Activated CD4-positive, CD25-positive, alpha-beta regulatory T cell treated with anti-CD3 and anti-CD28 coated beads, Interleukin-2, amount 50 U/mL, for 24 hours (primary cell): ENCODE measurements at regions not wholly inside any gene's neighbourhood (a gene's known extent, or its start where the extent isn't known, plus 50 kb on each side); places are given as distances from the start of the nearest gene placed in this dataset.

Experiments used
- ATAC-seq, 2 donors: fragments of 150-1000 bp; cut with Tn5 transposase; one replicate each; pipeline ENCODE4 v1.10.0; 2021; ENCODE audit warnings: mild to moderate bottlenecking in 1 of 2, moderate library complexity in 1 of 2

DNA sequence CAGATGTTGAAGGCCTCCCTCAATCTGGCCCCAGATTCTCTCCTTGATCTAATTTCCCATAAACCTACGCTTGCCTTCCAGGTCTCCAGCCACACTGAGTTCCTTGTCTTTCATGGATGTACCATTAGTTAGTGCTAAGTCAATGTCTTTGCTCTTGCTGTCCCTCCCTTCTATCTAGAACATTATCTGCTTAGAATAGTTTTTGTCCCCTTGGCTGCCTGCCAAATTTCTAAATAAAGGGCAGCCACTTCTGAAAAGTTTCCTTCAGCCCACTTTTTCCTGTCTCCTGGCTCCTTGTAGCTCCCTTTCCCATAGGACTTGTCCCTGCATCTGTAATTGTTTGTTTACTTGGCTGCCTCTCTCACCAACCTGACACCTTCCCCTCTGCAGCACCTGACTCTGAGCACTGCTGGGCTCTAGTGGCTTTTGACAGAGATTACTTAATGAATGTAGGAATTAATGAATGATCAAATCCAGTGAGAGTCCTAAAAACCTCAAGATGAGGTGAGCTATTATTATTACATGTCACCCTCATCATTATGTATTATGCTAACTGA, 58.3 kb downstream of the CXCL12 start:
- ATAC-seq: no peak

DNA sequence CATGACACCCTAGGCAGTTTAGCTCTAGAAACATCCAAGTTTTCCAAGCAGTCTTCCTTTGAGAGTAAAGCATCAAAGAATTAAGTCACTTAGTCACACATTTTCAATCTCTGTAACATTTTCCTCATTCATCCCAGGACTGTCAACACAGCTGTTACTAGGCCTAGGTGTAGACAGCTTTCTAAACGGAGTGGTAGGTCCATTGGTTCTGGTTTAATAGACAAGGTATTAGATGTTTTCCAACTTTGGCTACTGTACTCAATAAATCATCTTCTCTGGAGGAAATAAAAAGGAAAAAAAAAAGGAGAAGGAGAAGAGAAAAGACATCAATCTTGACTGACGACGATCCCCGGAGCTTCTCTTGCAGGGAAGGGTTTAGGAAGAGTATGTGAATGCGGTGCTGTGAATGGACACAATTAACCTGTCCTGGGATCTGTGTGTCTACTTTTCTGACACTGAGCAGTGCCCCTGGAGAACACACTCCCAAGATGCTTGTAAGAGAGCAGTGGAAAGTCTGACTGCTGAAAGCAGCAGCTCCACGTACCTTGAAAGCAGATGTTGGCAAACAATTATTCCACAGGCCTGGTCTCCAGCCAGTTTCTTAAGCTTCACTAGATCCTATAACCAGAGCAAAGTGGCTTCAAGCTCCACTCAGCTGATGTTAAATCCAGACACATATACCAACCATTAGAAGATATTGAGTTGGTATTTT, 59.1 kb downstream of the CXCL12 start:
- no peak for ATAC-seq

DNA sequence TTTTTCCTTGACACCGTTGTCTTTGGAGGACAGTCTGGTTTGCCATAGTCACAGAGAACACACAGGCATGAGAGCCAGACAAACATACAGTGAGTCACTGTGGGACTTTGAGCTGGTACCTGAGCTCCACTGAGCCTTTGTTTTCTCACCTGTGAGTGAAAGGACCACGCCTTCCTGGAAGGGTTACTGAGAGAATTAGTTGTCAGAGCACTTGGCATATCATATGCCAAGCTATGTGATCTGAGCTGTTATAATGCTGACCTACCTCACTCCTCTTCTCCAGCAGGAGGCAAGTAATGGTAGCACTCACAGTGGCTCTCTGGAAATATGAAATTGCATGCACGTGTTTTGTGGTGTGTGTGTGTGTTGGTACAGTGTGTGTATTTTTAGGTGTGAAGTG, 59.7 kb downstream of the CXCL12 start:
- ATAC-seq: no peak

GRCh38 chr10:44323838-44324237, 61.1 kb downstream of the CXCL12 start:
- no peak for ATAC-seq

- ATAC-seq: no peak
Measured at GRCh38 chr10:44322137-44322536, 62.8 kb downstream of the CXCL12 start.

DNA sequence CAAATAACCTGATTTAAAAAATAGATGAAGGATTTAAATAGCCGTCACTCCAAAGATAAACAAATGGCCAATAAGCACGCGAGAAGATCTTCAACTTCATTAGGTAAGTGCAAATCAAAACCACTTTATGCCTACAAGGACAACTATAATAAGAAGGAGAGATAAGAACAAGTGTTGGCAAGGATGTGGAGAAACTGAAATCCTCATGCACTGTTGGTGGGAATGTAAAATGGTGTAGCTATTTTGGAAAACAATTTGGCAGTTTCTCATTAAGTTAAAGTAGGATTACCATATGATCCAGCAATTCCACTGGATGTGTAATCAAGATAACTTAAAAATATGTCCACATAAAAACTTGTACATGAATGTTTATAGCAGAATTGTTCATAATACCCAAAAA, 64.1 kb downstream of the CXCL12 start:
- no peak for ATAC-seq

GRCh38 chr10:44317856-44318255, 67.0 kb downstream of the CXCL12 start:
- no peak for ATAC-seq

DNA sequence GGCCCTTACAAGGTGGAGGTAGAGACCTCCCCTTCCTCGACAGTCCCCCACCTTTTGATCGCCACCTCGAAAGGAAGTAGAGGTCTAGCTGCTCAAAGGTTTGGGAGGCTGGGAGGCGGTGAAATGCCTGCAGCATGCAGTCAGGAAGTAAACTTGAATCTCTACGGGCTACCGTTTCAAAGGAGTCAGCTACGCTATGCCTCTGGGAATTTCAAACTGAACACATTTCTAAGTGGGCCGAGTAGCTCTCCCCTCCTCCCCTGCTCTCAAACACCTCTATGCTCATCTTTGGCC, 68.0 kb downstream of the CXCL12 start:
- no peak for ATAC-seq

- no peak for ATAC-seq
Measured at GRCh38 chr10:44316187-44316921, 68.5 kb downstream of the CXCL12 start.

- ATAC-seq: no peak
Measured at GRCh38 chr10:44314802-44315460, 70.0 kb downstream of the CXCL12 start.

- ATAC-seq: no peak
Measured at GRCh38 chr10:44313761-44314165, 71.1 kb downstream of the CXCL12 start.

DNA sequence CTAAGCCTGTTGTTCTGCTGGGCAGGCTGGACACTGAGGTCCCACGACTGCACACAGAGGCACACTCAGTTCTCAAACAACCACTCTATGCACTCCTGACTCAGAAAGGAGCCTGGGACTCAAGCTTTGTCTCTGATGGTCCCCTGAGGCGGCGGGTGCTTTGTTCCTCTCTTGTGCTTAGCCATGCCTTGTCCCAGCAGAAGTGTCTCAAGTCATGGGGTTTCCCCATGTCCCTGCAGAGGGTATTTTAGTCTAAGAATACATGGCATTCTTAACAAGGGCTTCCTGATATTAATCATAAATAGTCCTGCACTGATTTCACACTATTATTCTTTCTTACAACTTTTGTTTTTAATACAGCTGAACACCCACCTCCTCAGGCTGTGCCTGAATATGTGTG, 72.5 kb downstream of the CXCL12 start:
- ATAC-seq: no peak

DNA sequence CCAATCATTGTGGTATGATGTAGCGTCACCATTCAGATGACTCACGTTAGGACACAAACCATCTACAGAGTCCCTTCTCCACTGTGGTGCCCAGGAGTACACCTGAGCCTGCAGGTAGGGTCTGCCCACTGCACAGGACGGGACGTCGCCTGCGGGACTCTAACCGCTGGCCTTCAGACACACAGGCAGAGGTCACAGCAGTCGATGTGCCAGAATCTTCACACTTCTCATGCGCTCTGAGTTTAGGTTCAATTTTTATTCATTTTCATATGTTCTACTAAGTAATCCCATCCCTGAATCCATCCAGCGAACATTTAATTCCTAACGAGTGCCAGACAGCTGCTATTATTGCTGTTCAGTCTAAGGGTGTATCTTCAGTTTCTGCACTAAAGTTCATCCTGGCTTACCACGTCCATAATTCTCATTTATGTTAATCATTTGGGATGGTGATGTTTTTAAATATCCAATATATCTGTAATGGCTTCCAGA, 73.3 kb downstream of the CXCL12 start:
- no peak for ATAC-seq

DNA sequence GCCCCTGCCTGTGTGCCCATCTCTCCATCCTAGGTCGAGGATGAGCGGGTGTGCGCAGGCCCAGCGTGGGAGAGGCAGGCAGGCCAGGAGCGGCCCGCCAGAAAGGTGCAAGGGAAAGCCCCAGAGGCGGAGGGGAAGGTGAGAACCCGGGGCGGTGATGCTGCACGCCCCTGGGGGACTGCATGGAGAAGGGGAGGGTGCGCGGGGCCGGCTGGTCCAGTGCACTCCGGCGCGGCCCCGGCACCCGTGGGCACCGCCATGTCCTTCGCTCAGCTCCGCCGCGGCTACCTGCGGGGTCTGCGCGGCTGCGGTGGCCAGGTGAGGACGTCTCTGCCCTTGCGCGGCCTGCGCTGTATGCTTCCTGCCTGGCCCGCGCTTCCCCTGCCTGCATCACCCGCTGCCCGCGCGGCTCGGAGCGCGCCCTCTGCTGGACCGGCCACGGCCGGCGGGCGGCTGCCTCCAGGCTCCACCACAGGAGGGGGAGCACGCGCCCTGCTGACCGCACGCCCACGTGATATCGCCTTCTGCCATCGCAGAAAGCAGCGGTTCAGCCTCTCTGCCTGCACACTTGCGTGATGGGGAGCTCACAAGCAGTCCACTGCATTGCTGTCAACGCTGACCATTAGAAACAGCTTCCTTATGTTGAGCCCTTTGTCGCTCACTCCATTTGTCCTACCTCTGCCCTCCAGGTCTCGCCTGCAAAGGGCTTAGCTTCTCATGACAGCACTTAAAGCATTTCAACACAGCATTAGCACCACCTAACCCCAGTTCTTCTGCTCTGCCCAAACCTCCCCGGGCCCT, 73.9 kb downstream of the CXCL12 start:
- peak; percentile 58 to 79 for ATAC-seq

- ATAC-seq: no peak
Measured at GRCh38 chr10:44309939-44310761, 74.7 kb downstream of the CXCL12 start.

DNA sequence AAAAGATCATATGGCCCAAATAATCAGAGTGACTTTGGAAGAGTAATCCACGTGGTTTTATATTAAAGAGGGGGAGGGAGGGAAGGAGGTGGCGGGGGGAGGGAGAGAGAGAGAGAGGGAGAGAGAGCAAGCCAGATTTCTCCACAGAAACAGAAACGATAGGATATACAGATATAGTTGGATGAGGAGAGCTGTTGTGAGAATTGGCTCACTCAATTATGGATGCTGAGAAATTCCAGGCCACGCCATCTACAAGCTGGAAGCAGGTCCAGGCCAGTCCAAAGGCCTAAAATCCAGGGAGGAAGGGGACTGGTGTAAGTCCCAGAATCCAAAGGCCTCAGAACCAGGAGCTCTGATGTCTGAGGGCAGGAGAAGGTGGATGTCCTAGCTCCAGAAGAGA, 75.5 kb downstream of the CXCL12 start:
- no peak for ATAC-seq

DNA sequence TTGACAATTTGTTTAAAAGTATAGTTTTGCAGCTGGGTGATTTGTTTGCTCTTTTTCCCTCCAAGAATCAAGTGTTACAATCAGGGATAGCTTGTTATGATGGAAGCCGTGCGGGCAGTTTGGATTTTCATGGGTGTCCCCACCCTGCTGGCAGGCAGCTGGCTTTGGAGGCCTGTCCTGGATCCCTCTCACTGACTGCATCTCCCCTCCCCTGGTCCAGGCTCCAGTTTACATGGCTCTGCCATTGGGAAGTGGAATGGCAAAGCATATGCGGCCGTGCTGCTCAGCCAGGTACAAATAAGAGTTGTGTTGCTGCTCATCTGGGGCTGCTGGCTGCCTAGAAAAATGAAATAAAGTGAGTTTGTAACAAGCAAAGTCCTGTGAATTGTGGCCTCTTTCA, 76.0 kb downstream of the CXCL12 start:
- no peak for ATAC-seq

DNA sequence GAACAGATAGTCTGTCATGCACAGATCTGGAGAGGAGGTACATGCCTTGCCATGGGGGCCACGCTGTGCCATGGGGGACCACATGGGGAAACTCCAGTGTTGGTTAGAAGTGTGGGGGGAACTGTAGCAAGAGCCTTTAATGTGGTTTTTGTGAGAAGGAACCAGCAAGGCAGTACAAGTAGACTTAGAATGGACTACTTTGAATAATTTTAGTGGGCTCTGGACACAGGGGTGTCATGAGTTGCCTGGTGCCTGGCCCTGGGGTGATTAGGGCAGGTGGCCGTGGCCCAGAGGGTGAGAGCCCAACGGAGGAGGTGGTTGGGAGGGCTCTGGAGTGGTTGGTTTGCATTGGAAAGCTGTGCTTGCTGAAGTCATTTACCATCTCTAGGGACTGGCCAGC, 77.2 kb downstream of the CXCL12 start:
- no peak for ATAC-seq

- no peak for ATAC-seq
Measured at GRCh38 chr10:44306762-44307161, 78.1 kb downstream of the CXCL12 start.

- no peak for ATAC-seq
Measured at GRCh38 chr10:44306147-44306710, 78.7 kb downstream of the CXCL12 start.

DNA sequence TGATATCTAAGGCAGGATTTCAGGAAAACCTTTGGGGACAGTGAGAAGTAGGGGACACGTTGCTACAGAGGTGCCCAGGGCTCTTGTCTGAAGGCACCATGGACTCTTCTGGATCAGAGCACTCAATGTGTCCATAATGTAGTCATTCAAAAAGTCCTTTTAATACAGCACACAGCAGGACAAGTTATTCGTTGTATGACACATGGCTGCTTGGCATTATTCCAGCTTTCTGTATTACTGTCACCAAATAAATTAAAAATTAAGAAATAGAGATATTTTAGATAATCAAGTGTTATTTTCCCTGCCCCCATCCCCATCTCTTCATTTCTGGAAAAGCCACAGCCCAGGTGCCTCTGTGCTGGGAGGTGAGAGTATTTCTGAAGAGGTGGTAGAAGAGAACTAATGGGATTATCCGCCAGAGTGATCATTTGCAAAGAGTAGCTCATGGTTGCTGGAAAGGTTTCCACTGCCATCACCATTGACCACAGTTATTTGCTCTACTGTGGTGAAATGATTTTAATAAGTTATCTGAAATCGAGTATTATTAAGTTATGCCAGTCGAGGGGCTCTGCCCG, 83.0 kb downstream of the CXCL12 start:
- no peak for ATAC-seq
